Fibroblast of lung (primary cell): ENCODE measurements at regions not wholly inside any gene's neighbourhood (a gene's known extent, or its start where the extent isn't known, plus 50 kb on each side); places are given as distances from the start of the nearest gene placed in this dataset.
A peak's percentile ranks its signal among the peaks of the same experiment; 100 is the strongest.

ENCODE experiments used
- DNase-seq, 2 donors: peaks; one replicate each; pipeline versions ENCODE4 v3.0.0 to v3.0.0-alpha.2; 2010; ENCODE audit warnings: low read depth in 2 of 2
- H2AFZ ChIP-seq: 2 replicates; pipeline ENCODE4 v1.5.1; 2012; ENCODE audit warnings: low read length, control low read depth, inconsistent platforms
- H3K27ac ChIP-seq: 2 replicates; pipeline ENCODE4 v1.5.1; 2011; ENCODE audit warnings: low read length, control low read depth; ENCODE audit not compliant: insufficient read depth
- H3K27me3 ChIP-seq: 2 replicates; pipeline ENCODE4 v1.5.1; 2011; ENCODE audit warnings: mild to moderate bottlenecking, low read length; ENCODE audit not compliant: control insufficient read depth, insufficient read depth
- H3K36me3 ChIP-seq: 2 replicates; pipeline ENCODE4 v1.5.1; 2011; ENCODE audit warnings: low read length; ENCODE audit not compliant: control insufficient read depth, insufficient read depth
- H3K4me1 ChIP-seq: 2 replicates; pipeline ENCODE4 v1.5.1; 2011; ENCODE audit warnings: low read length; ENCODE audit not compliant: control insufficient read depth, insufficient read depth; ENCODE audit errors: extremely low read depth
- H3K4me2 ChIP-seq: 2 replicates; pipeline ENCODE4 v1.5.1; 2011; ENCODE audit warnings: low read length, control low read depth; ENCODE audit not compliant: insufficient read depth; ENCODE audit errors: extremely low read depth
- H3K4me3 ChIP-seq, 4 experiments: fragments of 200-600 bp in 1 of 4; sonication (generic) in 1 of 4; replicated peaks in 1 of 4; 2 replicates each; pipeline ENCODE4 v1.5.1; 2011 to 2016; ENCODE audit warnings: low read length in 4 of 4, low read depth in 3 of 4, mild to moderate bottlenecking in 3 of 4, control low read depth in 2 of 4, inconsistent platforms in 1 of 4, mixed read lengths in 1 of 4; ENCODE audit not compliant: insufficient read depth in 1 of 4; ENCODE audit errors: control extremely low read depth in 1 of 4
- H3K79me2 ChIP-seq: 2 replicates; pipeline ENCODE4 v1.5.1; 2012; ENCODE audit warnings: mild to moderate bottlenecking, low read length, inconsistent platforms; ENCODE audit not compliant: control insufficient read depth, insufficient read depth
- H3K9ac ChIP-seq: 2 replicates; pipeline ENCODE4 v1.5.1; 2011; ENCODE audit warnings: mild to moderate bottlenecking, low read length, control low read depth; ENCODE audit not compliant: insufficient read depth
- H3K9me3 ChIP-seq: 2 replicates; pipeline ENCODE4 v1.5.1; 2012; ENCODE audit warnings: low read depth, low read length; ENCODE audit not compliant: control insufficient read depth, insufficient read depth
- H4K20me1 ChIP-seq: 2 replicates; pipeline ENCODE4 v1.5.1; 2011; ENCODE audit warnings: low read length; ENCODE audit not compliant: control insufficient read depth, insufficient read depth; ENCODE audit errors: extremely low read depth
- CTCF ChIP-seq, 2 donors: IDR thresholded peaks in 1 of 2; conservative IDR thresholded peaks in 1 of 2; 1 replicate in 1 of 2; 2 replicates in 1 of 2; pipeline ENCODE4 v1.5.1; 2011 to 2012; ENCODE audit warnings: low read length in 2 of 2, control low read depth in 1 of 2, inconsistent platforms in 1 of 2, low read depth in 1 of 2, mild to moderate bottlenecking in 1 of 2
- EZH2 ChIP-seq: IDR thresholded peaks from 2 replicates; pipeline ENCODE4 v1.5.1; 2012; ENCODE audit warnings: low read length, control low read depth, mild to moderate bottlenecking; ENCODE audit errors: missing control alignments

- no peaks in the 10 kb centered on the region for H3K79me2 ChIP-seq
- no peak overlapping the region for H3K4me2 ChIP-seq
- H3K36me3 ChIP-seq, result no peaks in the 10 kb centered on the region
- no peaks in the 10 kb centered on the region for H3K4me1 ChIP-seq
- H3K9me3 ChIP-seq, result no peaks in the 10 kb centered on the region
- H3K9ac ChIP-seq, result no peak overlapping the region
- H4K20me1 ChIP-seq, result no peaks in the 10 kb centered on the region
- H3K4me3 ChIP-seq, result no peak overlapping the region
- H2AFZ ChIP-seq, result no peak overlapping the region
- H3K27ac ChIP-seq, result no peak overlapping the region
- no peaks in the 10 kb centered on the region for H3K27me3 ChIP-seq
- TF ChIP-seq EZH2 (no peak), CTCF (conservative IDR thresholded peaks at IDR 0.05 in 1 of 2, IDR thresholded peaks at IDR 0.05 in 1 of 2; ENCODE audit: low read depth in 1 of 2, low read length in 2 of 2) (no peak)
- DNase-seq, result no peak
Observed at GRCh38 chr11:121763526-121763925, 310.8 kb upstream of the SORL1-AS1 start.

- Histone ChIP-seq H3K4me1 (no peaks in the 10 kb centered on the region), H3K27ac (no peak overlapping the region), H3K27me3 (no peaks in the 10 kb centered on the region), H3K4me3 (no peak overlapping the region), H2AFZ (no peak overlapping the region), H3K9ac (no peak overlapping the region), H3K79me2 (no peaks in the 10 kb centered on the region), H3K9me3 (no peaks in the 10 kb centered on the region), H4K20me1 (no peaks in the 10 kb centered on the region), H3K36me3 (no peaks in the 10 kb centered on the region), H3K4me2 (peak overlapping the region; percentile 54)
- TF ChIP-seq CTCF (conservative IDR thresholded peaks at IDR 0.05 in 1 of 2, IDR thresholded peaks at IDR 0.05 in 1 of 2; ENCODE audit: low read depth in 1 of 2, low read length in 2 of 2) (peak in 1 of 2 donors; percentile 13), EZH2 (no peak)
- peak; percentile 63 to 66 for DNase-seq
Observed at GRCh38 chr11:121762820-121763219, 310.1 kb upstream of the SORL1-AS1 start.

GRCh38 chr11:121761186-121761585 is 308.4 kb upstream of the SORL1-AS1 start:
- no peak overlapping the region for H3K4me2 ChIP-seq
- H3K9me3 ChIP-seq, result no peaks in the 10 kb centered on the region
- H2AFZ ChIP-seq, result no peak overlapping the region
- H4K20me1 ChIP-seq, result no peaks in the 10 kb centered on the region
- no peak overlapping the region for H3K27ac ChIP-seq
- H3K4me3 ChIP-seq, result no peak overlapping the region
- no peak for DNase-seq
- no peaks in the 10 kb centered on the region for H3K36me3 ChIP-seq
- no peaks in the 10 kb centered on the region for H3K27me3 ChIP-seq
- TF ChIP-seq EZH2, result no peak
- TF ChIP-seq CTCF (conservative IDR thresholded peaks at IDR 0.05 in 1 of 2, IDR thresholded peaks at IDR 0.05 in 1 of 2; ENCODE audit: low read depth in 1 of 2, low read length in 2 of 2), result no peak
- H3K79me2 ChIP-seq, result no peaks in the 10 kb centered on the region
- no peaks in the 10 kb centered on the region for H3K4me1 ChIP-seq
- no peak overlapping the region for H3K9ac ChIP-seq
